ENCODE measurements at regions not wholly inside any gene's neighbourhood (a gene's known extent, or its start where the extent isn't known, plus 50 kb on each side); places are given as distances from the start of the nearest gene placed in this dataset.

DNA sequence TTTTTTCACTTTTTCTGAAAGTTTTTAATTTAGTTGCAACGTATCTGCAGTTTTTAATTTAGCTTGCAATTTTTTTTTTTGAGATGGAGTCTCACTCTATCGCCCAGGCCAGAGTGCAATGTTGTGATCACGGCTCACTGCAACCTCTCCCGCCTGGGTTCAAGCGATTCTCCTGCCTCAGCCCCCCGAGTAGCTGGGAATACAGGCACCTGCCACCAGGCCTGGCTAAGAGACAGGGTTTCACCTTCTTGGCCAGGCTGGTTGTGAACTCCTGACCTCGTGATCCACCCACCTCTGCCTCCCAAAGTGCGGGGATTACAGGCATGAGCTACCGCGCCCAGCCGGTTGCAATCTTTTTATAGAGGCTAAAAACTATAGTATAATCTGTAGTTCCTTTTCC is 142.9 kb upstream of the ALCAM start:
- BruUV-seq (replicated peaks) = no TSS peak
- H3K36me3 Mint-ChIP-seq (ENCODE audit: insufficient read depth, unreplicated experiment) = peaks cover 6% of the 10 kb centered on the region
- TF ChIP-seq, protein P1, sequence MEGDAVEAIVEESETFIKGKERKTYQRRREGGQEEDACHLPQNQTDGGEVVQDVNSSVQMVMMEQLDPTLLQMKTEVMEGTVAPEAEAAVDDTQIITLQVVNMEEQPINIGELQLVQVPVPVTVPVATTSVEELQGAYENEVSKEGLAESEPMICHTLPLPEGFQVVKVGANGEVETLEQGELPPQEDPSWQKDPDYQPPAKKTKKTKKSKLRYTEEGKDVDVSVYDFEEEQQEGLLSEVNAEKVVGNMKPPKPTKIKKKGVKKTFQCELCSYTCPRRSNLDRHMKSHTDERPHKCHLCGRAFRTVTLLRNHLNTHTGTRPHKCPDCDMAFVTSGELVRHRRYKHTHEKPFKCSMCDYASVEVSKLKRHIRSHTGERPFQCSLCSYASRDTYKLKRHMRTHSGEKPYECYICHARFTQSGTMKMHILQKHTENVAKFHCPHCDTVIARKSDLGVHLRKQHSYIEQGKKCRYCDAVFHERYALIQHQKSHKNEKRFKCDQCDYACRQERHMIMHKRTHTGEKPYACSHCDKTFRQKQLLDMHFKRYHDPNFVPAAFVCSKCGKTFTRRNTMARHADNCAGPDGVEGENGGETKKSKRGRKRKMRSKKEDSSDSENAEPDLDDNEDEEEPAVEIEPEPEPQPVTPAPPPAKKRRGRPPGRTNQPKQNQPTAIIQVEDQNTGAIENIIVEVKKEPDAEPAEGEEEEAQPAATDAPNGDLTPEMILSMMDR (IDR thresholded peaks at IDR 0.05; ENCODE audit: unreplicated experiment) = no peak
- intact Hi-C loops (cut with micrococcal nuclease) = no loop called here
- no peak overlapping the region for H3K4me3 Mint-ChIP-seq (ENCODE audit: unreplicated experiment)
- H3K27ac Mint-ChIP-seq (ENCODE audit: low read depth, unreplicated experiment) = no peak overlapping the region
- no peaks in the 10 kb centered on the region for H3K27me3 Mint-ChIP-seq (ENCODE audit: insufficient read depth, unreplicated experiment)
- H3K9me3 Mint-ChIP-seq (ENCODE audit: unreplicated experiment) = peaks cover 7% of the 10 kb centered on the region
- ChIA-PET POLR2A (interaction anchor here (1.0 kb wide), 1 partner anchor 10 kb away, joined by 3 read pairs; no protein-coding TSS in a partner anchor), CTCF (interaction anchor here (0.7 to 1.0 kb wide), 2 partner anchors 250 to 617 kb away, joined by 3 to 4 read pairs; no protein-coding TSS in a partner anchor)
- peaks cover 13% of the 10 kb centered on the region for H3K4me1 Mint-ChIP-seq (ENCODE audit: insufficient read depth, unreplicated experiment)
- no peak for DNase-seq (ENCODE audit: unreplicated experiment)

DNA sequence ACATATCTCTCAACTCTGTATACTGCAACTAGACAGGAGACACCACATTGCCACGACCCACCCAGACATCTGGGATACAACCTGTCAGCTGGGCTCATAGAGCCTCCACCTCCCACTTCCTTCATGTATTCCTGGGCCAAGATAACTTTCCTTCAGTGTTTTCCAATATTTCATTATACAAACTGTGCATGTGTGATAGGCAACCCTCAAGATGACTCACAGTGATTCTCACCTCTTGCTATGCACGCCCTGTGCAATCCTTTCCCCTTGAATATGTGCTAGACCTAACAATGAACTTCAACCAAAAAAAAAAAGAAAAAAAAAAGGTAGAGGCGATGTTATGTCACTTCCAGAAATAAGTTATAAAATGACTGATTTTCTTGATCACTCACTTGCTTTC is 138.0 kb upstream of the ALCAM start:
- intact Hi-C loops (cut with micrococcal nuclease) = loop anchor here (1.0 kb wide), 1 partner anchor 138 kb away; the partner anchor contains the start of gene ALCAM
- H3K36me3 Mint-ChIP-seq (ENCODE audit: insufficient read depth, unreplicated experiment) = peaks cover 6% of the 10 kb centered on the region

DNA sequence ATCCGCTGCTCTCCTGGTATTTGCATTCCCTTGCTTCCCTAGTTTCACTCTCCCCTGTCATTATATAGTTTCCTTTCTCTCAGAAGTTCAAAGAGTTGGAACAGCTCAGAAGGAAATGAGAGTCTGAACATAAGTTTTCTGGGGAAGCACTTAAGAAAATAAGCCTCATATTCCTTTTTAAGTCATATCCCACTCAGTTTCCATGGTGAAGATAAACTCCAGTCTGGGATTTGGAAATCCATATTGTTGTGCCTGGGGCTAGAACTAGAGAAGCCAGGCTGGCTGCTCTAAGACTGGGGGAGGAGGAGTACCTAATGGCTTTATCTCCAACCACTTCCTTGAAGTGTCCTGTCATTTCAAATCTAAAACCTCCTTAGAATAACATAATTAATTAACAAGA is 134.2 kb upstream of the ALCAM start:
- H3K27me3 Mint-ChIP-seq (ENCODE audit: insufficient read depth, unreplicated experiment) = no peaks in the 10 kb centered on the region
- no peaks in the 10 kb centered on the region for H3K9me3 Mint-ChIP-seq (ENCODE audit: unreplicated experiment)
- TF ChIP-seq, protein P1 (IDR thresholded peaks at IDR 0.05; ENCODE audit: unreplicated experiment) = no peak
- BruUV-seq (replicated peaks) = no TSS peak
- peak; percentile 8 for DNase-seq (ENCODE audit: unreplicated experiment)
- POLR2A ChIA-PET = interaction anchor here (0.9 kb wide), 1 partner anchor 134 kb away, joined by 6 read pairs; the partner anchor contains the start of gene ALCAM
- intact Hi-C loops (cut with micrococcal nuclease) = no loop called here
- H3K36me3 Mint-ChIP-seq (ENCODE audit: insufficient read depth, unreplicated experiment) = no peaks in the 10 kb centered on the region
- H3K27ac Mint-ChIP-seq (ENCODE audit: low read depth, unreplicated experiment) = no peak overlapping the region
- CTCF ChIA-PET = interaction anchor here (0.6 kb wide), 1 partner anchor 703 kb away, joined by 3 read pairs; no protein-coding TSS in a partner anchor
- H3K4me1 Mint-ChIP-seq (ENCODE audit: insufficient read depth, unreplicated experiment) = peaks cover 14% of the 10 kb centered on the region
- no peak overlapping the region for H3K4me3 Mint-ChIP-seq (ENCODE audit: unreplicated experiment)

More for the DNA sequence above, 138.0 kb upstream of the ALCAM start:
- Mint-ChIP-seq H3K27me3 (ENCODE audit: insufficient read depth, unreplicated experiment) (no peaks in the 10 kb centered on the region), H3K4me3 (ENCODE audit: unreplicated experiment) (no peak overlapping the region), H3K27ac (ENCODE audit: low read depth, unreplicated experiment) (peak overlapping the region; percentile 21), H3K9me3 (ENCODE audit: unreplicated experiment) (no peaks in the 10 kb centered on the region), H3K4me1 (ENCODE audit: insufficient read depth, unreplicated experiment) (peaks cover 14% of the 10 kb centered on the region)
- BruUV-seq (replicated peaks) = no TSS peak
- TF ChIP-seq, protein P1 (IDR thresholded peaks at IDR 0.05; ENCODE audit: unreplicated experiment) = no peak
- peak; percentile 18 for DNase-seq (ENCODE audit: unreplicated experiment)
- ChIA-PET POLR2A (no interaction called here), CTCF (no interaction called here)

DNA sequence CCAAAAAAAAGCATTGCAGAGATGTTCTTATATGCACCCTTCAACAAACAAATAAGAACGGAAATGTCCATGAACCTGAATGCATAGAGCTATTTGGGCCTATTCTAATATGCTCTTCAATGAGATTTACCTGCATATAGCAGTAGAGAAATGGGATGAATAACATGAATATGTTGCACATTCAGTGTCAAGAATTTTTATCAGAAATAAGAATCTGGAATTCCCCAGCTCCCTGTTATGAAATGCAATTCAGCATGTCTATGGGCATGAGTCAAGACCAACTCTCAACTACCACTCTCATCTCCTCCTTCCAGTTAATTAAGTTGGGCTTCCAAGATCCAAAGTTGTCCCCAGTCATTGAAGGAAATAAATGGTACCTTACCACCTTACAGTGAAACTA is 133.7 kb upstream of the ALCAM start:
- Mint-ChIP-seq H3K4me1 (ENCODE audit: insufficient read depth, unreplicated experiment) (peaks cover 14% of the 10 kb centered on the region), H3K9me3 (ENCODE audit: unreplicated experiment) (no peaks in the 10 kb centered on the region), H3K27me3 (ENCODE audit: insufficient read depth, unreplicated experiment) (no peaks in the 10 kb centered on the region), H3K27ac (ENCODE audit: low read depth, unreplicated experiment) (no peak overlapping the region), H3K36me3 (ENCODE audit: insufficient read depth, unreplicated experiment) (no peaks in the 10 kb centered on the region), H3K4me3 (ENCODE audit: unreplicated experiment) (no peak overlapping the region)
- no TSS peak for BruUV-seq (replicated peaks)
- ChIA-PET CTCF (interaction anchor here (0.6 kb wide), 2 partner anchors 29 to 704 kb away, joined by 3 read pairs; no protein-coding TSS in a partner anchor), POLR2A (interaction anchor here (0.9 kb wide), 1 partner anchor 134 kb away, joined by 6 read pairs; the partner anchor contains the start of gene ALCAM)
- DNase-seq (ENCODE audit: unreplicated experiment) = no peak
- intact Hi-C loops (cut with micrococcal nuclease) = no loop called here
- TF ChIP-seq, protein P1 (IDR thresholded peaks at IDR 0.05; ENCODE audit: unreplicated experiment) = no peak
